NOMO-1 (cell line): ENCODE measurements at regions not wholly inside any gene's neighbourhood (a gene's known extent, or its start where the extent isn't known, plus 50 kb on each side); places are given as distances from the start of the nearest gene placed in this dataset.
"Not testable (repeated sequence)": the region's sequence is repeated elsewhere in the genome, so short reads cannot be mapped to it uniquely, and the experiment has no call there.

Experiments
- DNase-seq, 2 experiments: peaks; one replicate each; lab custom pipeline; 2025; ENCODE audit not compliant: unreplicated experiment in 2 of 2; lab: John Stamatoyannopoulos, UW

- no peak for DNase-seq
Measured at GRCh38 chr18:77369644-77370043, 120.0 kb downstream of the GALR1 start.

DNA sequence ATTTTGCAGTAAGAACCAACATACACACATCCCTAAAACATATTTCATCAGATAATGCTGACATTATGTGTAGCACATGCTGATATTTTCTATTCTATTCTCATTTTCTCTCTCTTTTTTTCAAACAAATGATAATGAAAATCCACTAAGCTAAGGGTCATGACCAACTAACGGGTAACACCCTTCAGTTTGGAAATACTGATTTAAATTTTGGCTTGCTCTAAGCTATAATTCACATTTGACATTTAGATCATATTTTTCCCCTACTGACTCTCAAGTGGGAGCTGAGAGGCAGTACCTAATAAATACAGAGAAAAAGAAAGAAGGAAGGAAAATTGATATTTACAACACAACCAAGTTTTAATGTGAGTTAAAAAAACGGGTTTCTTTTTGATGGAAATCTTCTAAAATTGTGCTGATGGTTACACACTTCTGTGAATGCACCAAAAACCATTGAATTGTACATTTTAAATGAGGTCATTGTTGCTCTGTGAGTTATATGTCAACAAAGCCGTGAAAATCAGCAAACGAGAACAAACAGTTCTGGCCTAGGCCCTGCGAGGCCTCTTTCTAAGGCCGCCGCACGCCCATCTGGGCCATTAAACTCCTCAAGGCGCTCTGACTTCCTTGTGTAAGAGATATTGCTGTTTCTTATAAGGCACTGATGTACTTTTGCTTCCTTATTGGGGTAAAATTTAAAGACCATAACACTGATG, 124.2 kb downstream of the GALR1 start:
- no peak for DNase-seq

GRCh38 chr18:77374446-77374805, 124.8 kb downstream of the GALR1 start:
- DNase-seq: no peak

DNA sequence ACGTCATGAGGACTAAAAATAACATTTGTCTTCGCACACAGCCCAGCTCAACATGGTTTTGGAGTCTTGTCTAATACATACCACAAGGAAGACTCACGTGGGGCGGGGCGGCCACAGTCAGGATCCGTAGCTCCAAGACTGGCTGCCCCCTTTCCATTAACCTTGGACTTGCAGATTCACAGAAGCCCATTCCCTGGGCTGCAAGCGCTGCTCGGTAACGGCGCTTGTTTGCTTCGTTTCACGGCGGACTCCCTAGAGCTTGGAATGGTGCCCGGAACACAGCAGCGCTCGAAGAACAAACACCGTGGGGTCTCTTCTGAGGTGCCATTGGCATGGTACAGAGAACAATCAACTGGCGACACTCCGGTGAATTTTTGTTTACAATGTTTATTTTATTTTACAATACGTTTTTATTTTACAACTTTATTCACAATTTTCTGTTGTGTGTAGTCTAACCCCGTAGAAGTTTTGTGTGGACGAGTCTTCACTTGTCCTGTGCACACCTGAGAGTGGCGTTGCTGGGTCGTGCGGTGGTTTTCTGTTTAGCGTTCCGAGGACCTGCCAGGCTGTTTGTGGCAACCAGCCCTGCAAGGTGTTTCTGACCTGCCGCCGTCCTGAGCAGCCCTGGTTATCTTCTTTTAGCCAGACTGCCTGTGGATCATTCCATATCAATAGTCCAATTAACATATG, 126.5 kb downstream of the GALR1 start:
- no peak for DNase-seq

DNA sequence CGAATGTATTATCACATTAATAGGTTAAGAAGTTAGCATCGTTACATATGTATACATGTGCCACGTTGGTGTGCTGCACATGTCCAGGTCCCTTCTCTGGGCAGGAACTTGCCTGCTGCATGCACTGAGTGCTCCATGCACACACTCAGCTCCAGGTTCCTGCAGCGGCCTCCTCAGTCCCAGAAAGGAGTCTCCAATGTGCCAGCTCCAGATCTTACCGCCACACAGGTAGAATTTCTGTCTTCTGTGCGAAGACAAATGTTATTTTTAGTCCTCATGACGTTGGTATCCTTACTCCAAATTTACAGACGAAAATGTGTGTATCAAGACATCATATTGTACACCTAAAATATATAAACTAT, 127.1 kb downstream of the GALR1 start:
- no peak for DNase-seq

GRCh38 chr18:77377813-77378212, 128.2 kb downstream of the GALR1 start:
- DNase-seq: no peak

GRCh38 chr18:77379976-77380509, 130.4 kb downstream of the GALR1 start:
- DNase-seq: no peak

DNA sequence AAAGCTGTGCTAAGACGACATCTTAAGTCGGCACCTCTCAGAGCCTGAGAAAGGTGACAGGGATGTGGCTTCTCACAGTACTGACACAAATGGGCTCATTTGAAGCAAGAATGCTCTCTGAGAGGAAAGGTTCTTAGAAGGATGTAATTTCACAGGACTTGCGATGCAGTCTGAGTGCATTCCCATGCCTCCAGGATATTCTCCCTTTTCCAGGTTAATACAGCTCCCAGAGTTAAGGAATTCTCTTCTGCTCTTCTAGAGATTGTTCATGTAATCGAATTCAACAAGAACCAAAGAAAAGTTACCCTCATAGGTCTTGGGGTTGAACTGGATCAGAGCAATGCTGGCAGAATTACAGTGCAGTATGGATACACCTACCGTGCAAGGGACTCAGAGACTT, 131.0 kb downstream of the GALR1 start:
- no peak for DNase-seq

DNA sequence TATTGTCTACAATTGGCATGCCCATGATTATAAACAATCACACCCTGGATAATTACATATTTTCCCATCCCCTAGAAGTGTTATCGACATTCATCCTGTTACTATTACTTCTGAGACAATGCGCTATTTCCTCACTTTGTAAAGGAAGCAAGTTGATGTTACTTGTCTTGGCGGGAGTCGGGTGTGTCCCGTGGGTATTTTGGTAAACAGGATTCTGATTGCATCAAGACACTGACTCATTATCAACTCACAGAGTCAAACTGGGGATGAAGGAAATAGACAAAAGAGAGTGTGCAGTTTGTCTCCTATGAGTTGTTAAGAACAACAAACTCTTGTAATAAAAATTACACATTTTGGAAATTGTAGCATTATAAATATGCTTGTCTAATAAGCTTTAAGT, 142.7 kb downstream of the GALR1 start:
- no peak for DNase-seq

GRCh38 chr18:77393519-77393918, 143.9 kb downstream of the GALR1 start:
- no peak for DNase-seq

DNA sequence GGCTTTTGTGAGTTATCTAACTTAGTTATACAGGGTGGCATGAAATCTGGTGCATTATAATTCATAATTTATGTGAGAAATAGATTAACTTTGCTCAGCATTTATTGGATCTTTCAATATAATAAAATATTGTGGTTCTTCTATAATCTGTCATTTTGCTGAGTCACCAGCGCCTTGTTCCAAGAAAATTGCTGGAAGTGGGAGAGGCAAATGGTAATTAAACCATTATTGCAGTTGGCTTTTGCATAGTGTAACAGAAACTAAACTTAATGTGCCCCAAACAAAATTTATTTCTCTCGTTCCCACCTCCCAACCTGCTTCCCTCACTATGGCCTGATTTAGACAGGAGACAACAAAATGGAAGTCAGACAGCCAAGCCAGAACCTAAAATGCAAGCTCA, 146.3 kb downstream of the GALR1 start:
- no peak for DNase-seq

DNA sequence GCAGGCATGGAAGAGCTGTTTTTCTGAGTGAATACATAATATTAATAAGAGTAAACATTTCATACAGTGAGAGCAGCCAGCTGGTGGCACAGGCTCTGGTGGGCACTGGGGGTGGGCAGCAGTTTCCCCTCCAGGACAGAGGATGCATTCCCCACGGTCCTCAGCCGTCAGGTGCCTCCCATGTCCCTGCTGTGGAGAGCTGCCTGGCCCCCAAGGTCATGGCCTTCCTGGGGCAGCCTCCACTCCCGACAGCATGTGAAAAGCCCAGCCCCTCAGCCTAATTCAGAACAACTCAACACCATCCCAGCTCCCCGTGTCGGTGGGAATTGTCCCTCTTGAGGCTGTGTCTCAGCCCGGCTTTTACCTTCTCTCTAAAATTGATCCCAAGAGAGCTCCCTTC, 147.4 kb downstream of the GALR1 start:
- no peak for DNase-seq

DNA sequence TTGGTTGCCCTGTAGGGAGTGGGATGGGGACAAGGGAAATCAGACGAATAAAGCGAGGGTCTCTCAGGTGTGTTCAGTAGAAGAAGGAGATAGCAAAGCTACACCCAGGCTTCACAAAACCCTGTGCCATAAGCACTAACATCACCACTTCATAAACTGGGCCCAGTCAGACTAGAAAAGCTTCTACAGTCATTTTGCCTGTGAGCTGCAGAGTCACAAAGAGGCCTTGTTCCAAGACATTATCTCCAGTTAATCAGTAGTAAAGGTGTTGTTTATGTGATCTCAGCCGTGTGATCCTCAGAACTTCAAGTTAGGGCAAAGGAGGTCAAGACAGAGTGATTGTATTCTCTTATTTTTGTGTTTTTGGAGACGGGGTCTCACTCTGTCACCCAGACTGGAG, 148.0 kb downstream of the GALR1 start:
- DNase-seq: no peak

- DNase-seq: no peak
Measured at GRCh38 chr18:77400561-77400960, 150.9 kb downstream of the GALR1 start.

DNA sequence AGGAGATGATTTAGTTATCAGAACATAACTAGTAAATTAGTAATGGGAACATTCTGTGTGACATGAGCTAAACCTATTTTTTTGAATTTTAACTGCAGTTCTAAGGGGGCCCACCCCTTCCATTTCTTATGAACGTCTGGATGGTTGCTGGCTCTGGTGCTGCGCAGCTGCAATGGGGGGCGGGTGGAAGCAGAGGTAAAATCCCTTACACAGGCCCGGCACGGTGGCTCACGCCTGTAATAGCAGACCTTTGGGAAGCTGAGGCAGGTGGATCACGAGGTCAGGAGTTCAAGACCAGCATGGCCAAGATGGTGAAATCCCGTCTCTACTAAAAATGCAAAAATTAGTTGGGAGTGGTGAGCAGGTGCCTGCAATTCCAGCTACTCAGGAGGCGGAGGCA, 151.5 kb downstream of the GALR1 start:
- DNase-seq: no peak

DNA sequence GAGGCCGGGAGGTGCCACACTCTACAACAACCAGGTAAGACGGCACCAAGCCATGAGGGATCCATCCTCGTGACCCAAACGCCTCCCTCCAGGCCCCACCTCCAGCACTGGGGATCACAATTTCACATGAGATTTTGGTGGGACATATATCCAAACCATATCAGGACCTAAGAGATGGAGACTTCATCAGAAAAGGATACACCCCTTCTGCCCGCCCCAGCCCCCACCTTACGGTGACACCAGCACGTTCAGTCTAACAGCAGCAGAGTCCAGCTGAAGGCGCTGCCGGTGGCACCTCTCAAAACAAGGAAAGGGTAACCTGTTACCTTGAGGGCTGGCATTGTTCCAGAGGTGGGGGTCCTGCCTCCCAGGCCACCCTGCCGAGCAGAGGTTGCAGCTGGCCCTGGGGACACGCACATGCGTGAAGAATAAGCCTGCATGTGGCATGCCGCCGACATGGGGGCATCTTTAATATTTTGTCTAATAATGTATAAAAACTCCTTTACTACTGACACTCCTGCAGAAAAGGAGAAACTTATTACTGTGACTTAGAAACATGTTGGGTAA, 154.4 kb downstream of the GALR1 start:
- DNase-seq: no peak

DNA sequence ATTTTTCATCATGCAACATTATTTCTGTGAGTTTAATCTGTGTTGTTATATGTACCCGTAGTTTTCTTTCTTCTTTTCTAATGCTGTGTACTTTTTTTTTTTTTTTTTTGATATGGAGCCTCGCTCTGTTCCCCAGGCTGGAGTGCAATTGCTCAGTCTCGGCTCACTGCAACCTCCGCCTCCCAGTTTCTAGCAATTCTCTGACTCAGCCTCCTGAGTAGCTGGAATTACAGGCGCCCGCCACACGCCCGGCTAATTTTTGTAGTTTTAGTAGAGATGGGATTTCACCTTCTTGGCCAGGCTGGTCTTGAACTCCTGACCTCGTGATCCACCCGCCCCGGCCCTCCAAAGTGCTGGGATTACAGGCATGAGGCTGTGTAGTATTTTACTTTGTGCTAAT, 155.4 kb downstream of the GALR1 start:
- no peak for DNase-seq

- no peak for DNase-seq
Measured at GRCh38 chr18:77407733-77408132, 158.1 kb downstream of the GALR1 start.

- not testable (repeated sequence) for DNase-seq
Measured at GRCh38 chr18:77421546-77421945, 171.9 kb downstream of the GALR1 start.

DNA sequence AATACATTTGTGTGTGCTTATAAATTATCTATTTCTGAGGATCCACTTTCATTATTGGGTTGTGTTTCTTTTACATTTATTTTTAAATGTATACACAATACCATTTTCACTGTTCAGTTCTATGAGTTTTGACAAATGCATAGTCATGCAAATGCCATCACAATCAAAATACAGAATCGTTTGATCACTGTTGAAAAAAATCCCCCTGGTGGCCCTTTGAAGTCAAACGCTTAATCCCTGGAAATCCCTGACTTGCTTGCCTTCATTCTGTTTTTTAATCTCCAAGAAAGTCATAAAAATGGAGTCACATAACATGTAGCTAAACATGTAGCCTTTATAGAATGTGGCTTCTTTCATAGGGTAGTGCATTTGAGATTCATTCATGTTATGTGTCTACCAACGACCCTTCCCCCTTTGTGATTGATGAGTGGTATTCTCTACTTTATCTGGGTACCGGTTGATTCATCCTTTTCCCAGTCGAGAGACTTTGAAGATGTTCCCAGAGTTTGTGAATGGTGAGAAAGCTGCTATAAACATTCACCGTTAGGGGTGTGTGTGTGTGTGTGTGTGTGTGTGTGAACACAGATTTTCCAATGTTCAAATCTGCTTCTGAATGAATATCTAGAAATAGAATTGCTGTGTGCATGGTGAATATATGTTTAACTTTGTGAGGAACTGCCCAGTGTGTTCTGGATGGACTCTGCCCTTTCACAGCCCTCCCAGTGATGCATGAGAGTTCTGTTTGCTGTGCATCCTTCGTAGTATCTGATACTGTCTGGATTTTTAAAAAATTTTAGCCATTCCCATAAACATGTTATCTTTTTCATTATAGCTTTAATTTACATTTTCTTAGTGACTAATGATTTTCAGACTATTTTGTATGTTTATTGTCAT, 173.6 kb downstream of the GALR1 start:
- no peak for DNase-seq

DNA sequence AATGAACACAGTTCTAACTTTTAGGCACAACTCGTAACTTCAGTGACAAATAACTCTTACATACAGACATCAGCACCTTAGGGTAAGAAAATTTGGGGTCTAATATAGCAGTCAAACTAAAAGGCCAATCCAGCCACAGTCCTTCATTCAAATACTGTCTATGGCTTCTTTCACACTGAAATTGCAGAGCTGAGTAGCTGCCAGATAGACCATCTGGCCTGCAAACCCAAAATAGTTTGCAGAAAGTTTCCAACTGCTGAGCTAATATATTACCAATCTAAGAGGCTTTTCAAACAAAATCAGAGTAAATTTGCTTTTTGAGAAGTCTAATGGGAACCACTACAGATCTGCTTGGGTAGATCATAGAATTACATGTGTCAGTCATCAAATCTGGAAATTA, 183.4 kb downstream of the GALR1 start:
- DNase-seq: no peak
